Right lobe of liver (tissue), 6 donors: ENCODE measurements at regions not wholly inside any gene's neighbourhood (a gene's known extent, or its start where the extent isn't known, plus 50 kb on each side); places are given as distances from the start of the nearest gene placed in this dataset.
"Not testable (repeated sequence)": the region's sequence is repeated elsewhere in the genome, so short reads cannot be mapped to it uniquely, and the experiment has no call there.

Experiments used
- ATAC-seq, 4 donors: fragments of 200-7000 bp; cut with Tn5 transposase; one replicate each; pipeline ENCODE4 v1.9.1; 2020; ENCODE audit warnings: mild to moderate bottlenecking in 4 of 4, moderate library complexity in 4 of 4
- DNase-seq, 3 donors: peaks; one replicate each; pipeline ENCODE4 v3.0.0-alpha.2; 2020
- H3K27ac ChIP-seq, 3 donors: fragments of 200-600 bp; one replicate each; pipeline ENCODE4 v1.8.0; 2022
- H3K27me3 ChIP-seq, 2 donors: fragments of 200-600 bp; one replicate each; pipeline ENCODE4 v1.8.0; 2022
- H3K36me3 ChIP-seq, 4 donors: fragments of 200-600 bp; sonication (generic) in 1 of 4; one replicate each; pipeline versions ENCODE4 v1.5.1 to v1.8.0; 2017 to 2022; ENCODE audit warnings: control low read depth in 1 of 4
- H3K4me1 ChIP-seq, 4 donors: fragments of 200-600 bp; sonication (generic) in 1 of 4; one replicate each; pipeline versions ENCODE4 v1.5.1 to v1.8.0; 2017 to 2022; ENCODE audit warnings: control low read depth in 1 of 4
- H3K4me3 ChIP-seq, 3 donors: fragments of 200-600 bp; one replicate each; pipeline ENCODE4 v1.8.0; 2022
- H3K9me3 ChIP-seq, 4 donors: fragments of 200-600 bp; sonication (generic) in 1 of 4; one replicate each; pipeline versions ENCODE4 v1.5.1 to v1.8.0; 2017 to 2022; ENCODE audit warnings: control low read depth in 1 of 4
- CTCF ChIP-seq, 4 donors: fragments of 200-600 bp in 3 of 4; fragments of 450-650 bp in 1 of 4; IDR thresholded peaks; one replicate each; pipeline versions ENCODE4 v1.5.1 to v1.8.0; 2016 to 2022; ENCODE audit warnings: antibody characterized with exemption in 4 of 4, mild to moderate bottlenecking in 2 of 4
- POLR2A ChIP-seq: fragments of 450-650 bp; IDR thresholded peaks from one replicate; pipeline ENCODE4 v1.6.1; 2017; ENCODE audit warnings: antibody characterized with exemption, mild to moderate bottlenecking
- WGBS: methylation state at CpG from one replicate; pipeline ENCODE4 v1.1.6; 2018; ENCODE audit warnings: low coverage, low lambda C conversion rate; ENCODE audit not compliant: insufficient coverage; ENCODE audit errors: missing lambda C conversion rate; 5-methylcytosine and 5-hydroxymethylcytosine counted together
- intact Hi-C, 2 donors: fragments of 100-400 bp; cut with DNase I; formaldehyde crosslinking; loops; one replicate each; pipeline versions ENCODE4 v1.11.2 to v1.14.1; 2022
- donor health status: DM: no; HTN: yes; CAD: no.
- donor health status: DM: no; HTN: no; CAD: no.
- donor health status: DM: no; HTN: no; CAD: no.
- donor health status: DM: no; HTN: yes; CAD: no.
- donor health status: DM: no; HTN: yes; CAD: no.

GRCh38 chr2:117378653-117379052, 435.8 kb upstream of the DDX18 start:
- 24% methylated on average over 3 of the region's 4 CpGs for WGBS
- Histone ChIP-seq H3K4me3 (no peak overlapping the region), H3K36me3 (no peaks in the 10 kb centered on the region), H3K9me3 (no peaks in the 10 kb centered on the region), H3K4me1 (no peaks in the 10 kb centered on the region), H3K27me3 (no peaks in the 10 kb centered on the region), H3K27ac (no peak overlapping the region)
- DNase-seq (no peak), ATAC-seq (no peak)
- intact Hi-C loops = no loop called here
- no peak for TF ChIP-seq CTCF (IDR thresholded peaks at IDR 0.05)
- TF ChIP-seq POLR2A = no peak

GRCh38 chr2:117379928-117380327, 434.6 kb upstream of the DDX18 start:
- H3K36me3 ChIP-seq = no peaks in the 10 kb centered on the region
- intact Hi-C loops = no loop called here
- DNase-seq (no peak), ATAC-seq (no peak)
- no peaks in the 10 kb centered on the region for H3K27me3 ChIP-seq
- no peak for TF ChIP-seq POLR2A
- TF ChIP-seq CTCF (IDR thresholded peaks at IDR 0.05) = no peak
- H3K27ac ChIP-seq = no peak overlapping the region
- no peaks in the 10 kb centered on the region for H3K9me3 ChIP-seq
- no peak overlapping the region for H3K4me3 ChIP-seq
- 56% methylated on average over 4 of the region's 4 CpGs for WGBS
- H3K4me1 ChIP-seq = no peaks in the 10 kb centered on the region

GRCh38 chr2:117383997-117384396, 430.5 kb upstream of the DDX18 start:
- intact Hi-C loops, H3K27me3 ChIP-seq, ATAC-seq, DNase-seq, H3K9me3 ChIP-seq, H3K27ac ChIP-seq, H3K36me3 ChIP-seq, H3K4me3 ChIP-seq, H3K4me1 ChIP-seq: not testable (repeated sequence)
- WGBS = 86% methylated on average over 12 of the region's 12 CpGs

GRCh38 chr2:117396161-117396560, 418.3 kb upstream of the DDX18 start:
- Histone ChIP-seq H3K4me3 (no peak overlapping the region), H3K36me3 (no peaks in the 10 kb centered on the region), H3K9me3 (no peaks in the 10 kb centered on the region), H3K27me3 (no peaks in the 10 kb centered on the region), H3K4me1 (no peaks in the 10 kb centered on the region), H3K27ac (no peak overlapping the region)
- TF ChIP-seq POLR2A (no peak), CTCF (IDR thresholded peaks at IDR 0.05) (no peak)
- intact Hi-C loops = no loop called here
- DNase-seq (no peak), ATAC-seq (no peak)

- Histone ChIP-seq H3K27ac (no peak overlapping the region), H3K4me3 (no peak overlapping the region), H3K9me3 (no peaks in the 10 kb centered on the region), H3K27me3 (no peaks in the 10 kb centered on the region), H3K36me3 (no peaks in the 10 kb centered on the region), H3K4me1 (no peaks in the 10 kb centered on the region)
- intact Hi-C loops = no loop called here
- TF ChIP-seq CTCF (IDR thresholded peaks at IDR 0.05) (no peak), POLR2A (no peak)
- 29% methylated on average over 1 of the region's 1 CpG for WGBS
- ATAC-seq = no peak
- DNase-seq = no peak
Measured at GRCh38 chr2:117401582-117401981, 412.9 kb upstream of the DDX18 start.
